MCF 10A (cell line): ENCODE measurements at regions not wholly inside any gene's neighbourhood (a gene's known extent, or its start where the extent isn't known, plus 50 kb on each side); places are given as distances from the start of the nearest gene placed in this dataset.
A peak's percentile ranks its signal among the peaks of the same experiment; 100 is the strongest.

ENCODE experiments used
- BruUV-seq: library from RNA; stranded (reverse); fragments of 400-500 nt; replicated peaks from 2 replicates; lab custom pipeline; 2021; lab: Mats Ljungman, UMichigan
- CTCF ChIA-PET: fragments of 300-600 bp; sonication (Branson Sonifier 250); formaldehyde crosslinking; extraction: SDS; loops from one replicate; lab custom pipeline; 2021; ENCODE audit warnings: antibody characterized with exemption, inconsistent platforms; lab: Yijun Ruan, JAX
- POLR2A ChIA-PET: fragments of 300-600, 350-650 bp; sonication (Branson Sonifier 250); formaldehyde crosslinking; extraction: SDS; loops from one replicate; lab custom pipeline; 2020; ENCODE audit warnings: antibody characterized with exemption, inconsistent platforms; lab: Yijun Ruan, JAX
- DNase-seq: peaks from one replicate; pipeline ENCODE4 v3.0.0-alpha.2; 2018; ENCODE audit not compliant: unreplicated experiment
- H3K27ac Mint-ChIP-seq: one replicate; pipeline ENCODE4 v1.8.0; 2022; ENCODE audit warnings: mild to moderate bottlenecking, low read depth, mixed read lengths; ENCODE audit not compliant: unreplicated experiment
- H3K27me3 Mint-ChIP-seq: one replicate; pipeline ENCODE4 v1.8.0; 2022; ENCODE audit warnings: mixed read lengths; ENCODE audit not compliant: insufficient read depth, unreplicated experiment
- H3K36me3 Mint-ChIP-seq: one replicate; pipeline ENCODE4 v1.8.0; 2022; ENCODE audit warnings: mild to moderate bottlenecking, moderate library complexity, mixed read lengths; ENCODE audit not compliant: insufficient read depth, unreplicated experiment
- H3K4me1 Mint-ChIP-seq: one replicate; pipeline ENCODE4 v1.8.0; 2022; ENCODE audit warnings: mixed read lengths; ENCODE audit not compliant: insufficient read depth, unreplicated experiment
- H3K4me3 Mint-ChIP-seq: one replicate; pipeline ENCODE4 v1.8.0; 2022; ENCODE audit warnings: mild to moderate bottlenecking, moderate library complexity, mixed read lengths; ENCODE audit not compliant: unreplicated experiment
- H3K9me3 Mint-ChIP-seq: one replicate; pipeline ENCODE4 v1.8.0; 2022; ENCODE audit warnings: mixed read lengths; ENCODE audit not compliant: unreplicated experiment
- CTCF ChIP-seq: fragments of 200-600 bp; IDR thresholded peaks from one replicate; pipeline ENCODE4 v1.8.0; 2022; ENCODE audit warnings: antibody characterized with exemption, mild to moderate bottlenecking; ENCODE audit not compliant: unreplicated experiment
- intact Hi-C: fragments of 100-400 bp; cut with micrococcal nuclease; formaldehyde crosslinking; loops from 2 replicates; pipeline ENCODE4 v1.14.1; 2022

GRCh38 chr9:1910269-1910811, 104.8 kb upstream of the SMARCA2 start:
- H3K27ac Mint-ChIP-seq, result no peak overlapping the region
- H3K9me3 Mint-ChIP-seq, result peaks cover 8% of the 10 kb centered on the region
- no peak overlapping the region for H3K4me3 Mint-ChIP-seq
- no peak for TF ChIP-seq CTCF
- no TSS peak for BruUV-seq
- ChIA-PET POLR2A (no interaction called here), CTCF (no interaction called here)
- no peaks in the 10 kb centered on the region for H3K4me1 Mint-ChIP-seq
- no peaks in the 10 kb centered on the region for H3K27me3 Mint-ChIP-seq
- no peaks in the 10 kb centered on the region for H3K36me3 Mint-ChIP-seq
- no peak for DNase-seq
- intact Hi-C loops, result no loop called here

GRCh38 chr9:1913631-1914330, 101.4 kb upstream of the SMARCA2 start:
- no peak for DNase-seq
- Mint-ChIP-seq H3K27me3 (peaks cover 27% of the 10 kb centered on the region), H3K27ac (no peak overlapping the region), H3K4me1 (peaks cover 19% of the 10 kb centered on the region), H3K4me3 (no peak overlapping the region), H3K36me3 (no peaks in the 10 kb centered on the region), H3K9me3 (peaks cover 8% of the 10 kb centered on the region)
- intact Hi-C loops, result no loop called here
- no TSS peak for BruUV-seq
- ChIA-PET POLR2A (no interaction called here), CTCF (interaction anchor here (1.2 to 1.3 kb wide), 2 partner anchors 26 to 512 kb away, joined by 3 to 6 read pairs; no protein-coding TSS in a partner anchor)
- TF ChIP-seq CTCF, result no peak

GRCh38 chr9:1916095-1916494, 99.1 kb upstream of the SMARCA2 start:
- Mint-ChIP-seq H3K4me3 (peak overlapping the region; percentile 45), H3K36me3 (no peaks in the 10 kb centered on the region), H3K4me1 (peaks cover 19% of the 10 kb centered on the region), H3K27ac (no peak overlapping the region), H3K9me3 (peaks cover 8% of the 10 kb centered on the region), H3K27me3 (peaks cover 45% of the 10 kb centered on the region)
- TF ChIP-seq CTCF, result no peak
- no peak for DNase-seq
- CTCF ChIA-PET, result interaction anchor here (1.3 kb wide), 1 partner anchor 19 kb away, joined by 4 read pairs; no protein-coding TSS in a partner anchor
- intact Hi-C loops, result no loop called here
- BruUV-seq, result no TSS peak
- POLR2A ChIA-PET, result interaction anchor here (0.8 kb wide), 1 partner anchor 174 kb away, joined by 4 read pairs; no protein-coding TSS in a partner anchor

GRCh38 chr9:1916655-1917054, 98.5 kb upstream of the SMARCA2 start:
- H3K36me3 Mint-ChIP-seq, result no peaks in the 10 kb centered on the region
- no peak overlapping the region for H3K27ac Mint-ChIP-seq
- no TSS peak for BruUV-seq
- peaks cover 19% of the 10 kb centered on the region for H3K4me1 Mint-ChIP-seq
- H3K4me3 Mint-ChIP-seq, result peak overlapping the region; percentile 11
- CTCF ChIA-PET, result interaction anchor here (1.3 kb wide), 1 partner anchor 18 kb away, joined by 4 read pairs; no protein-coding TSS in a partner anchor
- H3K9me3 Mint-ChIP-seq, result peaks cover 4% of the 10 kb centered on the region
- TF ChIP-seq CTCF, result no peak
- peaks cover 45% of the 10 kb centered on the region for H3K27me3 Mint-ChIP-seq
- POLR2A ChIA-PET, result interaction anchor here (0.6 to 0.8 kb wide), 2 partner anchors 174 to 1038 kb away, joined by 3 to 4 read pairs; no protein-coding TSS in a partner anchor
- no peak for DNase-seq
- intact Hi-C loops, result no loop called here
